Superior temporal gyrus (tissue), 1 donor: ENCODE measurements at regions not wholly inside any gene's neighbourhood (a gene's known extent, or its start where the extent isn't known, plus 50 kb on each side); places are given as distances from the start of the nearest gene placed in this dataset.

Experiments used
- DNase-seq: peaks from one replicate; pipeline ENCODE4 v3.0.0-alpha.2; 2016; ENCODE audit errors: extremely low spot score

- DNase-seq = no peak
These were observed 113.5 kb downstream of the BTG1 start for GRCh38 chr12:92032101-92032500.

- DNase-seq = peak; percentile 54
These were observed 115.0 kb downstream of the BTG1 start for GRCh38 chr12:92030618-92031017.

- no peak for DNase-seq
These were observed 115.6 kb downstream of the BTG1 start for GRCh38 chr12:92029902-92030586.

GRCh38 chr12:92029136-92029535 lies 116.5 kb downstream of the BTG1 start:
- DNase-seq = no peak

GRCh38 chr12:92028441-92028709 lies 117.3 kb downstream of the BTG1 start:
- no peak for DNase-seq

- DNase-seq = peak; percentile 66
These were observed 117.8 kb downstream of the BTG1 start for GRCh38 chr12:92027701-92028440.

GRCh38 chr12:92027243-92027642 lies 118.4 kb downstream of the BTG1 start:
- DNase-seq = no peak

GRCh38 chr12:92025462-92026207 lies 120.0 kb downstream of the BTG1 start:
- no peak for DNase-seq

- no peak for DNase-seq
These were observed 123.6 kb downstream of the BTG1 start for GRCh38 chr12:92022093-92022492.

GRCh38 chr12:92021666-92022035 lies 124.0 kb downstream of the BTG1 start:
- no peak for DNase-seq

GRCh38 chr12:92020983-92021665 lies 124.5 kb downstream of the BTG1 start:
- no peak for DNase-seq

- DNase-seq = no peak
These were observed 126.0 kb downstream of the BTG1 start for GRCh38 chr12:92019491-92020277.

- DNase-seq = no peak
These were observed 133.0 kb downstream of the BTG1 start for GRCh38 chr12:92012691-92013090.

- DNase-seq = no peak
These were observed 134.6 kb downstream of the BTG1 start for GRCh38 chr12:92010853-92011701.

- no peak for DNase-seq
These were observed 135.3 kb downstream of the BTG1 start for GRCh38 chr12:92010368-92010767.

- DNase-seq = no peak
These were observed 137.3 kb downstream of the BTG1 start for GRCh38 chr12:92008345-92008744.

- DNase-seq = no peak
These were observed 137.9 kb downstream of the BTG1 start for GRCh38 chr12:92007787-92008186.

- DNase-seq = no peak
These were observed 141.9 kb downstream of the BTG1 start for GRCh38 chr12:92003701-92004100.

GRCh38 chr12:92002673-92003382 lies 142.8 kb downstream of the BTG1 start:
- no peak for DNase-seq

- DNase-seq = no peak
These were observed 143.4 kb downstream of the BTG1 start for GRCh38 chr12:92002195-92002649.
